ENCODE measurements at regions not wholly inside any gene's neighbourhood (a gene's known extent, or its start where the extent isn't known, plus 50 kb on each side); places are given as distances from the start of the nearest gene placed in this dataset.

DNA sequence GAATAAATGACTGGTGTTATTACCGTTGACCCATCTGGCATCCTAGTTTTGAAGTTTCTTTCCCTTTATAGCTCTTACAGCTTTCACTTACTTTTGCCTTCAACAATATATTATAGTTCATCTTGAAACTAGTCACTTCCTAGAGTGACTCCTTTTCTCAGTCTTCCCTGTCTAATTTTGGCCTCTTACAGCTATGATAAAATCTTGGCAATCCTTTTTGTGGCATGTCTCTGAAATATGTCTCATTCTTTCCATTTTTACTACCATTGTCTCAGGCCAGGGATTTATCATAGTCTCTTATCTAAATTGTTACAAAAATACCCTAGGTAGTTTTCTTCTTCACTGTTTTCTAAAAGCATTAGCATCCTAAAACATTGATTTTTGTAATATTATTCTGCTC lies 621.3 kb upstream of the ZNF608 start:
- TF ChIP-seq, protein P1, sequence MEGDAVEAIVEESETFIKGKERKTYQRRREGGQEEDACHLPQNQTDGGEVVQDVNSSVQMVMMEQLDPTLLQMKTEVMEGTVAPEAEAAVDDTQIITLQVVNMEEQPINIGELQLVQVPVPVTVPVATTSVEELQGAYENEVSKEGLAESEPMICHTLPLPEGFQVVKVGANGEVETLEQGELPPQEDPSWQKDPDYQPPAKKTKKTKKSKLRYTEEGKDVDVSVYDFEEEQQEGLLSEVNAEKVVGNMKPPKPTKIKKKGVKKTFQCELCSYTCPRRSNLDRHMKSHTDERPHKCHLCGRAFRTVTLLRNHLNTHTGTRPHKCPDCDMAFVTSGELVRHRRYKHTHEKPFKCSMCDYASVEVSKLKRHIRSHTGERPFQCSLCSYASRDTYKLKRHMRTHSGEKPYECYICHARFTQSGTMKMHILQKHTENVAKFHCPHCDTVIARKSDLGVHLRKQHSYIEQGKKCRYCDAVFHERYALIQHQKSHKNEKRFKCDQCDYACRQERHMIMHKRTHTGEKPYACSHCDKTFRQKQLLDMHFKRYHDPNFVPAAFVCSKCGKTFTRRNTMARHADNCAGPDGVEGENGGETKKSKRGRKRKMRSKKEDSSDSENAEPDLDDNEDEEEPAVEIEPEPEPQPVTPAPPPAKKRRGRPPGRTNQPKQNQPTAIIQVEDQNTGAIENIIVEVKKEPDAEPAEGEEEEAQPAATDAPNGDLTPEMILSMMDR (IDR thresholded peaks at IDR 0.05): no peak
- TF ChIP-seq, protein P2, sequence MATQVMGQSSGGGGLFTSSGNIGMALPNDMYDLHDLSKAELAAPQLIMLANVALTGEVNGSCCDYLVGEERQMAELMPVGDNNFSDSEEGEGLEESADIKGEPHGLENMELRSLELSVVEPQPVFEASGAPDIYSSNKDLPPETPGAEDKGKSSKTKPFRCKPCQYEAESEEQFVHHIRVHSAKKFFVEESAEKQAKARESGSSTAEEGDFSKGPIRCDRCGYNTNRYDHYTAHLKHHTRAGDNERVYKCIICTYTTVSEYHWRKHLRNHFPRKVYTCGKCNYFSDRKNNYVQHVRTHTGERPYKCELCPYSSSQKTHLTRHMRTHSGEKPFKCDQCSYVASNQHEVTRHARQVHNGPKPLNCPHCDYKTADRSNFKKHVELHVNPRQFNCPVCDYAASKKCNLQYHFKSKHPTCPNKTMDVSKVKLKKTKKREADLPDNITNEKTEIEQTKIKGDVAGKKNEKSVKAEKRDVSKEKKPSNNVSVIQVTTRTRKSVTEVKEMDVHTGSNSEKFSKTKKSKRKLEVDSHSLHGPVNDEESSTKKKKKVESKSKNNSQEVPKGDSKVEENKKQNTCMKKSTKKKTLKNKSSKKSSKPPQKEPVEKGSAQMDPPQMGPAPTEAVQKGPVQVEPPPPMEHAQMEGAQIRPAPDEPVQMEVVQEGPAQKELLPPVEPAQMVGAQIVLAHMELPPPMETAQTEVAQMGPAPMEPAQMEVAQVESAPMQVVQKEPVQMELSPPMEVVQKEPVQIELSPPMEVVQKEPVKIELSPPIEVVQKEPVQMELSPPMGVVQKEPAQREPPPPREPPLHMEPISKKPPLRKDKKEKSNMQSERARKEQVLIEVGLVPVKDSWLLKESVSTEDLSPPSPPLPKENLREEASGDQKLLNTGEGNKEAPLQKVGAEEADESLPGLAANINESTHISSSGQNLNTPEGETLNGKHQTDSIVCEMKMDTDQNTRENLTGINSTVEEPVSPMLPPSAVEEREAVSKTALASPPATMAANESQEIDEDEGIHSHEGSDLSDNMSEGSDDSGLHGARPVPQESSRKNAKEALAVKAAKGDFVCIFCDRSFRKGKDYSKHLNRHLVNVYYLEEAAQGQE (IDR thresholded peaks at IDR 0.05; ENCODE audit: insufficient read depth in 1 of 2, low read depth in 2 of 2, low read length in 1 of 2): no peak
- TF ChIP-seq POLR2AphosphoS5 (IDR thresholded peaks at IDR 0.05; ENCODE audit: low read depth, low read length) (no peak), SIN3A (IDR thresholded peaks at IDR 0.05; ENCODE audit: borderline replicate concordance, insufficient read depth, low read depth, low read length) (no peak)
